ENCODE measurements at regions not wholly inside any gene's neighbourhood (a gene's known extent, or its start where the extent isn't known, plus 50 kb on each side); places are given as distances from the start of the nearest gene placed in this dataset.

DNA sequence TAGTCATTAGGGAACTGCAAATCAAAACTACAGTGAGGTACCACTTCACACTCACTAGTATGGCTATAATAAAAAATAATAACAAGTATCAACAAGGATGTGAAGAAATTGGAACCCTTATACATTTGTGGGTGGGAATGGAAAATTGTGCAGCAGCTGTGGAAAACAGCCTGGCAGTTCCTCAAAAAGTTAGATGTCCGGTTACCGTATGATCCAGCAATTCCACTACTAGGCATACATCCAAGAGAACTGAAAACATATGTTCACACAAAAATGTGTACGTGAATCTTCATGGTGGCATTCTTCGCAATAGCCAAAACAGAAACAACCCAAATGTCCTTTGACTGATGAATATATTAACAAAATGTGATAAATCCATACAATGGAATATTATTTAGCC is 187.9 kb upstream of the LYSMD4 start:
- no peak overlapping the region for H3K4me3 ChIP-seq (ENCODE audit: low read depth, low read length)
- TF ChIP-seq CTCF (IDR thresholded peaks at IDR 0.05; ENCODE audit: low read depth, low read length, missing control alignments), result no peak
- DNase-seq (ENCODE audit: low read depth), result no peak
- in situ Hi-C loops (cut with HindIII; ENCODE audit: low sequenced_read_pairs), result no loop called here

GRCh38 chr15:99918072-99918471 is 184.8 kb upstream of the LYSMD4 start:
- H3K4me3 ChIP-seq (ENCODE audit: low read depth, low read length), result no peak overlapping the region
- DNase-seq (ENCODE audit: low read depth), result no peak
- no peak for TF ChIP-seq CTCF (IDR thresholded peaks at IDR 0.05; ENCODE audit: low read depth, low read length, missing control alignments)
- in situ Hi-C loops (cut with HindIII; ENCODE audit: low sequenced_read_pairs), result no loop called here

DNA sequence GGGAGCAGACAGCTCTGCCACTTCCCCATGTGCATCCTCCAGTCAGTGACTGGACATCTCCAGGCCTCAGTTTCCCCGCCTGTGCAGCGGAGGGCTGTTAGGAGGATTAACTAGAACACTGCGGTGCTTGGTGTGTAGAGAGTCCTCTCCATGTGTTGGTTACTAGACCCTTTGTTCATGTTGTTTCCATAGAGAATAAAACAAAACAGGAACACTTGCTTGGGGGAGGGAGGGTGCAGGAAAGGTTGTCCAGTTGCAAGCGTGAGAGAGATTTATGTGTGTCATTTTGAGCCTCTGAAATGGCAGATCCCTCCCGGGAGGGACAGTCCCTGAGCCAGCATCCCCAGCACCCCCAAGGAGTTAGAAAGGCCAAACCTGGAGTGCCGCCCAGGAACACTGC is 184.0 kb upstream of the LYSMD4 start:
- in situ Hi-C loops (cut with HindIII; ENCODE audit: low sequenced_read_pairs), result no loop called here
- DNase-seq (ENCODE audit: low read depth), result no peak
- no peak for TF ChIP-seq CTCF (IDR thresholded peaks at IDR 0.05; ENCODE audit: low read depth, low read length, missing control alignments)
- no peak overlapping the region for H3K4me3 ChIP-seq (ENCODE audit: low read depth, low read length)

DNA sequence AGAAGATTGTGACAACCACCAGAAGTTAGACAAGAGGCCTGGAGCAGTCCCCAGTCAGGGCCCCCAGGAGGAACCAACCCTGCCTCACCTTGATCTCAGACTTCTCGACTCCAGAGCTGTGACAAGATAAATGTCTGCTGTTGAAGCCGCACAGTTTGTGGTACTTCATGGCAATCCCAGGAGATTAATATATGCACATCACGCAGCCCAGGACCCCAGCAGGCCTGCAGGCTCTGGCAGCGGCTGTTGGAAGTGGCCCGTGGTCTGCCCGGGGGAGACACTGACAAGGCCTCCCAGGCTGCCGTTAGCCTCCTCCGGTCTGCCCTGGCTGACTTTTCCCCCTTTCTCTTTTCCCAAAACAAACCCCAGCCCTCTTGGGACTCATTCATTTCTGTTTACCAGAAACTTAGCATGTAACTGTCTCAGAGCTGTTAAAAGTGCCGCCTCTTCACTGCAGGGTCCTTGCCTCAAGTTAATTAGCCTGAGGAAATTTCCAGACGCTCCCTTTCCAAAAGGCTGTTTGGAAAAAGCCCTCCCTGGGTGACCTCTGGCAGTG is 183.5 kb upstream of the LYSMD4 start:
- TF ChIP-seq CTCF (IDR thresholded peaks at IDR 0.05; ENCODE audit: low read depth, low read length, missing control alignments), result no peak
- in situ Hi-C loops (cut with HindIII; ENCODE audit: low sequenced_read_pairs), result no loop called here
- no peak overlapping the region for H3K4me3 ChIP-seq (ENCODE audit: low read depth, low read length)
- no peak for DNase-seq (ENCODE audit: low read depth)

DNA sequence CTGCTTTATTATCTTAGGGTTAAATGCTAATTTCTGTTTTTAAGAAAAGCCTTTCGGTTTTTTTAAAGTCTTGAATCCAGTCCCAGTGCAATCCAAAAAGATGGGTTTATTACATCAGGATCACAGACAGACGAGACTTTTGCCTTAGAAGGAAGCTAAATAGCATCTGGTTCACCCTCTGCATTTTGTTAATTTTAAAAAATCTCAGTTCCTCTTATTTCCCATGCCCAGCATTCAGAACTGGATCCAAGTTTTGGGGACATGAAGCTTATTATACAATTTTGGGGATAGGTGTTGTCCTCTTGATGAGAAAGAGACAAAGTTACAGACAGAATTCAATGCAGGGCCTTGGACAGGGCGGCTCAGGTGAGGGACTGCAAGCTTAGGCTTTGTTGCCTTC is 181.5 kb upstream of the LYSMD4 start:
- DNase-seq (ENCODE audit: low read depth), result no peak

GRCh38 chr15:99911816-99912215 is 178.6 kb upstream of the LYSMD4 start:
- TF ChIP-seq CTCF (IDR thresholded peaks at IDR 0.05; ENCODE audit: low read depth, low read length, missing control alignments), result no peak
- H3K4me3 ChIP-seq (ENCODE audit: low read depth, low read length), result no peak overlapping the region
- in situ Hi-C loops (cut with HindIII; ENCODE audit: low sequenced_read_pairs), result no loop called here

More for the DNA sequence above, 181.5 kb upstream of the LYSMD4 start:
- TF ChIP-seq CTCF (IDR thresholded peaks at IDR 0.05; ENCODE audit: low read depth, low read length, missing control alignments), result no peak
- in situ Hi-C loops (cut with HindIII; ENCODE audit: low sequenced_read_pairs), result no loop called here
- H3K4me3 ChIP-seq (ENCODE audit: low read depth, low read length), result no peak overlapping the region

More at GRCh38 chr15:99911816-99912215, 178.6 kb upstream of the LYSMD4 start:
- no peak for DNase-seq (ENCODE audit: low read depth)

All from astrocyte of the cerebellum (primary cell).